SK-N-SH (cell line): ENCODE measurements at regions not wholly inside any gene's neighbourhood (a gene's known extent, or its start where the extent isn't known, plus 50 kb on each side); places are given as distances from the start of the nearest gene placed in this dataset.
"Not testable (repeated sequence)": the region's sequence is repeated elsewhere in the genome, so short reads cannot be mapped to it uniquely, and the experiment has no call there.

ENCODE experiments used
- CTCF ChIA-PET: fragments of 300-600, 350-600 bp; formaldehyde crosslinking; extraction: SDS; loops from one replicate; lab custom pipeline; 2021; lab: Yijun Ruan, JAX
- POLR2A ChIA-PET: fragments of 350-600 bp; sonication (Branson Sonifier 250); formaldehyde crosslinking; extraction: SDS; loops from one replicate; lab custom pipeline; 2020; ENCODE audit warnings: antibody characterized with exemption, inconsistent platforms; lab: Yijun Ruan, JAX
- DNase-seq: peaks from one replicate; pipeline ENCODE4 v3.0.0; 2012
- H2AFZ ChIP-seq: fragments of 200-600 bp; sonication (generic); 2 replicates; pipeline ENCODE4 v1.8.1; 2016; ENCODE audit warnings: antibody characterized with exemption, mild to moderate bottlenecking, low read depth
- H3F3A ChIP-seq: fragments of 200-600 bp; sonication (generic); replicated peaks from 2 replicates; pipeline ENCODE3; 2016; ENCODE audit warnings: antibody characterized with exemption, mild to moderate bottlenecking; ENCODE audit not compliant: insufficient read depth
- H3K27ac ChIP-seq, 2 experiments: fragments of 200-500 bp in 1 of 2; fragments of 200-600 bp in 1 of 2; sonication (Bioruptor generic) in 1 of 2; sonication (generic), shearing (Covaris generic) in 1 of 2; 2 replicates each; pipeline versions ENCODE4 v1.5.1 to v1.6.1; 2014 to 2016; ENCODE audit warnings: low read depth in 2 of 2, inconsistent platforms in 1 of 2, low read length in 1 of 2, mild to moderate bottlenecking in 1 of 2, mixed read lengths in 1 of 2
- H3K27me3 ChIP-seq: fragments of 200-600 bp; sonication (generic), shearing (Covaris generic); 2 replicates; pipeline ENCODE4 v1.6.1; 2016; ENCODE audit warnings: mixed run types; ENCODE audit not compliant: insufficient read depth
- H3K36me3 ChIP-seq, 2 experiments: fragments of 200-500 bp in 1 of 2; fragments of 200-600 bp in 1 of 2; sonication (Bioruptor generic) in 1 of 2; sonication (generic) in 1 of 2; replicated peaks in 1 of 2; 2 replicates each; pipeline versions ENCODE3 to v1.5.1; 2014 to 2016; ENCODE audit warnings: low read length in 1 of 2, mild to moderate bottlenecking in 1 of 2; ENCODE audit not compliant: insufficient read depth in 2 of 2, control insufficient read depth in 1 of 2
- H3K4me1 ChIP-seq, 2 experiments: fragments of 200-500 bp in 1 of 2; fragments of 200-600 bp in 1 of 2; sonication (Bioruptor generic) in 1 of 2; sonication (generic), shearing (Covaris generic) in 1 of 2; 2 replicates each; pipeline versions ENCODE4 v1.5.1 to v1.6.1; 2014 to 2016; ENCODE audit warnings: low read depth in 1 of 2, low read length in 1 of 2, mixed run types in 1 of 2; ENCODE audit not compliant: insufficient read depth in 2 of 2, control insufficient read depth in 1 of 2
- H3K4me2 ChIP-seq: fragments of 200-600 bp; sonication (generic), shearing (Covaris generic); 2 replicates; pipeline ENCODE4 v1.6.1; 2017; ENCODE audit warnings: mixed run types
- H3K4me3 ChIP-seq, 2 experiments: fragments of 200-500 bp in 1 of 2; fragments of 200-600 bp in 1 of 2; sonication (Bioruptor generic) in 1 of 2; sonication (generic), shearing (Covaris generic) in 1 of 2; 2 replicates each; pipeline versions ENCODE4 v1.5.1 to v1.8.1; 2014 to 2016; ENCODE audit warnings: low read depth in 2 of 2, inconsistent platforms in 1 of 2, low read length in 1 of 2, mild to moderate bottlenecking in 1 of 2, mixed read lengths in 1 of 2, moderate library complexity in 1 of 2
- H3K79me2 ChIP-seq: fragments of 200-600 bp; sonication (generic); 2 replicates; pipeline ENCODE4 v1.8.1; 2017; ENCODE audit warnings: mild to moderate bottlenecking; ENCODE audit not compliant: insufficient read depth
- H3K9ac ChIP-seq: fragments of 200-600 bp; sonication (generic); 2 replicates; pipeline ENCODE4 v1.6.1; 2017; ENCODE audit warnings: mixed run types
- H3K9me2 ChIP-seq: fragments of 200-600 bp; sonication (generic); 2 replicates; pipeline ENCODE4 v1.6.1; 2017; ENCODE audit warnings: mixed run types
- H3K9me3 ChIP-seq: fragments of 200-600 bp; sonication (generic); 2 replicates; pipeline ENCODE4 v1.6.1; 2017; ENCODE audit warnings: mixed run types, mild to moderate bottlenecking, moderate library complexity
- H4K20me1 ChIP-seq: fragments of 200-600 bp; sonication (generic); 2 replicates; pipeline ENCODE4 v1.6.1; 2017; ENCODE audit warnings: mild to moderate bottlenecking, mixed run types; ENCODE audit not compliant: insufficient read depth
- EP300 ChIP-seq, 2 experiments: IDR thresholded peaks; 2 replicates each; pipeline versions ENCODE4 v1.4.0 to v1.6.1; 2012; ENCODE audit warnings: borderline replicate concordance in 1 of 2, low read depth in 1 of 2, low read length in 1 of 2
- WGBS: methylation state at CpG from one replicate; pipeline ENCODE4 v1.1.6; 2017; ENCODE audit warnings: low lambda C conversion rate; 5-methylcytosine and 5-hydroxymethylcytosine counted together

DNA sequence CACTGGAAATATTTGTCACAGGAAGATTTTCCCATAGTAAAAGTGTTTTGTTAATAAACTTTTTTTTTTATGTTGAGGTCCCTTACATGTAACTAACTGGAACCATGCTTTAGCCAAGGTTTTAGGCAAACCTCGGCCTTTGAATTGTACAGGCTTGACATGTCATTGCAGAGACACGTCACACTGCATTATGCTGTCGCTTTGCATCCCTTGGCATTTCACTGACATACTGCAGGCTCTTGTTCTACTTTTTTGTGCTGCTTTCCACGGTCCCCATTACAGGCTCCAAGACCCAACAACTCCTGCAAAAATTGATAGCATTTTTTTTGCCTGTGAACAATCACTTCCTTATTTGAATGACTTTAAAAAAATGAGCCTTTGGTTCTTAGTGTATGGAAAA is 112.5 kb upstream of the POMZP3 start:
- H3K9me2 ChIP-seq, H3K9me3 ChIP-seq, H3K4me3 ChIP-seq, H3K4me1 ChIP-seq, H3K27ac ChIP-seq, H3K9ac ChIP-seq, H3K36me3 ChIP-seq, H2AFZ ChIP-seq, H3K4me2 ChIP-seq, H3K79me2 ChIP-seq, CTCF ChIA-PET, POLR2A ChIA-PET, H3F3A ChIP-seq, H4K20me1 ChIP-seq, H3K27me3 ChIP-seq: not testable (repeated sequence)
- peak; percentile 15 for DNase-seq
- whole genome bisulfite sequencing = 8% methylated on average over 4 of the region's 4 CpGs
- TF ChIP-seq EP300 (IDR thresholded peaks at IDR 0.05; ENCODE audit: borderline replicate concordance in 1 of 2, low read depth in 1 of 2, low read length in 1 of 2) = peak in 1 of 2 experiments; percentile 35; a peak in 1 of 4 replicates

DNA sequence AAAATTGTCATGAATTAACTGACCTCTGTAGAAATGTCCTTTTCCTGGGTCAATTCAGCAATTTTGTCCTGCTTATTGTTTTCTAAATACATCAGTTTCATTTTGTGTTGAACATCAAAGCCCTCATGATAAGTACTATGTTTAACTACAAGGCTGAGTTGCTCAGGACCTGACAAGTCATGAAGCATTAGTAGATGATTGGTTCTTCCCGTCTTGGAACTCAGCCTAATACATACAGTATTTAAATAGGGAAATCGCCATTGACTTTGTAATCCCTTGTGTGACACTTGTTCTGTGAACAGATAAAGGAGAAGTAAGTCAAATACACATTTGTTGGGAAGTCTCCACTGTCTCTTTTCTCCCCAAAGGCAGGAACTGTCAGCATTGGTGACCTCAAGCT is 109.6 kb upstream of the POMZP3 start:
- 54% methylated on average over 2 of the region's 2 CpGs for WGBS
- H3K9me3 ChIP-seq, H3K4me3 ChIP-seq, H3F3A ChIP-seq, H3K36me3 ChIP-seq, H3K27me3 ChIP-seq, H3K27ac ChIP-seq, H3K9ac ChIP-seq, H2AFZ ChIP-seq, POLR2A ChIA-PET, H4K20me1 ChIP-seq, CTCF ChIA-PET, H3K79me2 ChIP-seq, H3K4me1 ChIP-seq, DNase-seq, H3K9me2 ChIP-seq, H3K4me2 ChIP-seq: not testable (repeated sequence)

DNA sequence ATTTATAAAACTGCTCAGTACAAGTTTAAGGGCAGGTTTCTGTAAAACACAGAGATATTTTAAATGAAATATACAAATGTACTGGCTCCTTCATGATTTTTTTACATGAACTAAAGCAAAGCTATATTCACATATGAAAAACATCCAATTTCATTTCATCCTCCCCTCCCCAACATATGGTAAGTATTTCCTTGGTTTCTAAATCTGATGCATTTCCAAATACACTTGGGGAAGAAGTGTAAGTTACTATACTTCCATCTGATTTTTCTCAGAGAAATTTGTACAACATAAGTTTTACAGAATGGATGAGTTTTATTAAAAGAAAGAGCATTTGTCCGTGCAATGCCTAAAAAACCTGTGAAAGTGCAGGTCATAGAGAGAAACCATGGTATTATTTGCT is 109.0 kb upstream of the POMZP3 start:
- H4K20me1 ChIP-seq, DNase-seq, H3K9ac ChIP-seq, H3K9me3 ChIP-seq, H3K27ac ChIP-seq, H3K4me3 ChIP-seq, H2AFZ ChIP-seq, H3K79me2 ChIP-seq, H3K36me3 ChIP-seq, CTCF ChIA-PET, H3K4me2 ChIP-seq, H3K9me2 ChIP-seq, H3K27me3 ChIP-seq, POLR2A ChIA-PET, H3F3A ChIP-seq, H3K4me1 ChIP-seq: not testable (repeated sequence)
- 28% methylated on average over 1 of the region's 1 CpG for WGBS

DNA sequence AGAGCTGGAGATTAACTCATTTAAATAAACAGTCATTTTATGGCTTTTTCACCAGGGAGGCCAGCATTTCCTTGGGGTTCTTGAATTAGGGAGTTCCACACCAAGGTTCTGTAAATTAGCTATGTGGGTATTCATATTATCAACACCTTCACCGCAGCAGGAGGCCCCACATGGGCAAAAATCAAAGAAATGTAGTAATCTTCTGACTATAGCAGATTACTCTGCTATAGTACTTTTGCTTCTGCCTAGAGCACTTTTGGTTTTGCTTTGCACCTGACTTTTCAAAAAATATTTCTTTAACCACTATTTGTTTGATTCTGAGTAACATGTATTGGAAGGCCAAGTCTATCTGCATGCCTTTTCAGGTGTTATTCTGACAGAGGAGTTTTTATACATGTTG is 108.6 kb upstream of the POMZP3 start:
- CTCF ChIA-PET, H3K9me3 ChIP-seq, H3K36me3 ChIP-seq, H3K4me3 ChIP-seq, H3K4me2 ChIP-seq, POLR2A ChIA-PET, H4K20me1 ChIP-seq, H3F3A ChIP-seq, H2AFZ ChIP-seq, H3K79me2 ChIP-seq, H3K27me3 ChIP-seq, H3K9me2 ChIP-seq, DNase-seq, H3K4me1 ChIP-seq, H3K27ac ChIP-seq, H3K9ac ChIP-seq: not testable (repeated sequence)
- WGBS = 50% methylated on average over 1 of the region's 1 CpG

DNA sequence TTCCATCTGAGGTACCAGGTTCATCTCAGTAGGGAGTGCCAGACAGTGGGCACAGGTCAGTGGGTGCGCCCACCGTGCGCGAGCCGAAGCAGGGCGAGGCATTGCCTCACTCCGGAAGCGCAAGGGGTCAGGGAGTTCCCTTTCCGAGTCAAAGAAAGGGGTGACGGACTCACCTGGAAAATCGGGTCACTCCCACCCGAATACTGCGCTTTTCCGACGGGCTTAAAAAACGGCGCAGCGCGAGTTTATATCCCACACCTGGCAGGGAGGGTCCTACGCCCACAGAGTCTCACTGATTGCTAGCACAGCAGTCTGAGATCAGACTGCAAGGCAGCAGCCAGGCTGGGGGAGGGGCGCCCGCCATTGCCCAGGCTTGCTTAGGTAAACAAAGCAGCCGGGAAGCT is 101.5 kb upstream of the POMZP3 start:
- H4K20me1 ChIP-seq, H3K4me2 ChIP-seq, H3K9ac ChIP-seq, CTCF ChIA-PET, H3K4me1 ChIP-seq, H2AFZ ChIP-seq, H3K9me2 ChIP-seq, H3K27me3 ChIP-seq, H3K27ac ChIP-seq, DNase-seq, H3K4me3 ChIP-seq, H3K9me3 ChIP-seq, H3K36me3 ChIP-seq, POLR2A ChIA-PET, H3F3A ChIP-seq, H3K79me2 ChIP-seq: not testable (repeated sequence)
- 72% methylated on average over 20 of the region's 23 CpGs for WGBS

DNA sequence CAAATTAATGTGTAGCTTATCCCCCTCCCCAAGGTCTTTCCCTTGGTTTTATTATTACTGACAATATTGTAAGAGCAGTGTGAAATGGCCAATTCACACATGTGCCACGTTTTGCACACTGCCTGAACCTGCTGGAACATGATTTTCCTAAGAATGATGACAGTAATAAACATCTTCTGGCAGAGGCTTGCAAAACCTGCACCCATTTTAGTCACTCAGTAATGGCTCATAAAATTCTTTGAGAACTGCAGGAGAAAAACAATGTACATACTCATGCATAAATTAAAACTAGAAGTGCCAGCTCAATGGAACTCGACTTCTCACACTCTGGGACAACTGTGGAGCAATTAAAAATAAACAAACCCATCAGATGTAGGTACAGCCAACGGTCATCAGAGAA is 96.8 kb upstream of the POMZP3 start:
- H3K36me3 ChIP-seq, H3K9me2 ChIP-seq, DNase-seq, POLR2A ChIA-PET, H3K4me2 ChIP-seq, H3K9me3 ChIP-seq, H4K20me1 ChIP-seq, H3K27me3 ChIP-seq, H3K27ac ChIP-seq, H3K4me1 ChIP-seq, CTCF ChIA-PET, H2AFZ ChIP-seq, H3K9ac ChIP-seq, H3K79me2 ChIP-seq, H3K4me3 ChIP-seq, H3F3A ChIP-seq: not testable (repeated sequence)
- WGBS = 0% methylated on average over 1 of the region's 3 CpGs

DNA sequence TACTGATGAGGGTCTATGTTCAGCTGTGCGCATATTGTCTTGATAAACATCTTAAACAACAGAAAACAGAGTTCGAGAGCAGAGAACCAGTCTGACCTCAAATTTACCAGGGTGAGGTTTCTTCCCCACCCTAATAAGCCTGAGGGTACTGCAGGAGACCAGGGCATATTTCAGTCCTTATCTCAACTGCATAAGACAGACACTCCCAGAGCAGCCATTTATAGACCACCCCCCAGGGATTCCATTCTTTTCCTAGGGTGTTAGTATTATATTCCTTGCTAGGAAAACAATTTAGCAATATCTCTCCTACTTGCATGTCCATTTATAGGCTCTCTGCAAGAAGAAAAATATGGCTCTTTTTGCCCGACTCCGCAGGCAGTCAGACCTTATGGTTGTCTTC is 89.5 kb upstream of the POMZP3 start:
- DNase-seq, H3K4me1 ChIP-seq, H3K79me2 ChIP-seq, H3K36me3 ChIP-seq, H2AFZ ChIP-seq, H3K4me3 ChIP-seq, H3K27ac ChIP-seq, CTCF ChIA-PET, H3K27me3 ChIP-seq, H3K9me2 ChIP-seq, H3K4me2 ChIP-seq, H3K9ac ChIP-seq, H3K9me3 ChIP-seq, POLR2A ChIA-PET, H4K20me1 ChIP-seq, H3F3A ChIP-seq: not testable (repeated sequence)
- WGBS = 80% methylated on average over 4 of the region's 4 CpGs
